DOHH2 (cell line): ENCODE measurements at regions not wholly inside any gene's neighbourhood (a gene's known extent, or its start where the extent isn't known, plus 50 kb on each side); places are given as distances from the start of the nearest gene placed in this dataset.

Experiments
- H3F3A ChIP-seq: fragments of 200-600 bp; sonication (generic), shearing (Covaris generic); 2 replicates; pipeline ENCODE4 v1.6.0; 2016; ENCODE audit warnings: antibody characterized with exemption, mild to moderate bottlenecking; ENCODE audit not compliant: control insufficient read depth, insufficient read depth
- H3K27ac ChIP-seq: fragments of 200-600 bp; sonication (generic); 2 replicates; pipeline ENCODE4 v1.5.1; 2014; ENCODE audit warnings: low read depth, mild to moderate bottlenecking, low read length, moderate library complexity
- H3K27me3 ChIP-seq: fragments of 200-600 bp; sonication (generic); 2 replicates; pipeline ENCODE4 v1.6.1; 2014; ENCODE audit warnings: mild to moderate bottlenecking, low read length, mixed read lengths; ENCODE audit not compliant: control insufficient read depth
- H3K36me3 ChIP-seq: fragments of 200-600 bp; sonication (generic); 2 replicates; pipeline ENCODE4 v1.6.1; 2014; ENCODE audit warnings: mild to moderate bottlenecking, low read length, moderate library complexity, mixed read lengths; ENCODE audit not compliant: control insufficient read depth
- H3K4me1 ChIP-seq: fragments of 200-600 bp; sonication (generic); 2 replicates; pipeline ENCODE4 v1.6.1; 2014; ENCODE audit warnings: mild to moderate bottlenecking, low read length, mixed read lengths; ENCODE audit not compliant: control insufficient read depth
- H3K4me2 ChIP-seq: fragments of 200-600 bp; sonication (generic); 2 replicates; pipeline ENCODE4 v1.6.0; 2014; ENCODE audit warnings: mild to moderate bottlenecking, low read length, moderate library complexity
- H3K4me3 ChIP-seq: fragments of 200-600 bp; sonication (generic); 2 replicates; pipeline ENCODE4 v1.5.1; 2014; ENCODE audit warnings: mild to moderate bottlenecking, low read length, mixed read lengths
- H3K79me2 ChIP-seq: fragments of 200-600 bp; sonication (generic); 2 replicates; pipeline ENCODE4 v1.6.1; 2014; ENCODE audit warnings: mild to moderate bottlenecking, low read length, mixed read lengths; ENCODE audit not compliant: control insufficient read depth
- H3K9me2 ChIP-seq: fragments of 200-600 bp; sonication (generic); replicated peaks from 2 replicates; pipeline ENCODE4 v1.6.1; 2014; ENCODE audit warnings: mild to moderate bottlenecking, low read length, mixed read lengths; ENCODE audit not compliant: control insufficient read depth
- H3K9me3 ChIP-seq: fragments of 200-600 bp; sonication (generic); 2 replicates; pipeline ENCODE4 v1.6.1; 2014; ENCODE audit warnings: antibody characterized with exemption, low read length, mixed read lengths; ENCODE audit not compliant: control insufficient read depth, insufficient read depth
- H4K20me1 ChIP-seq: fragments of 200-600 bp; sonication (generic); 2 replicates; pipeline ENCODE4 v1.6.0; 2014; ENCODE audit warnings: low read depth, mild to moderate bottlenecking, antibody characterized with exemption, low read length, moderate library complexity; ENCODE audit not compliant: control insufficient read depth, insufficient read depth
- CTCF ChIP-seq: fragments of 200-600 bp; sonication (generic); IDR thresholded peaks from one replicate; pipeline ENCODE4 v1.5.1; 2014; ENCODE audit warnings: antibody characterized with exemption, mild to moderate bottlenecking, low read depth, low read length; ENCODE audit not compliant: poor library complexity, severe bottlenecking
- EZH2phosphoT487 ChIP-seq: fragments of 200-600 bp; sonication (generic); IDR thresholded peaks from 2 replicates; pipeline ENCODE4 v1.6.1; 2017; ENCODE audit warnings: borderline replicate concordance, mild to moderate bottlenecking, antibody characterized with exemption, low read length, moderate library complexity, mixed read lengths

- Histone ChIP-seq H4K20me1 (no peaks in the 10 kb centered on the region), H3K9me3 (no peaks in the 10 kb centered on the region), H3K4me3 (no peak overlapping the region), H3F3A (no peaks in the 10 kb centered on the region), H3K27ac (no peak overlapping the region), H3K79me2 (no peaks in the 10 kb centered on the region), H3K27me3 (no peaks in the 10 kb centered on the region), H3K36me3 (no peaks in the 10 kb centered on the region), H3K4me1 (no peaks in the 10 kb centered on the region), H3K9me2 (no peaks in the 10 kb centered on the region), H3K4me2 (no peak overlapping the region)
- TF ChIP-seq EZH2phosphoT487: no peak
- TF ChIP-seq CTCF: no peak
These were observed 449.8 kb downstream of the C4orf33 start for GRCh38 chr4:129545599-129546278.

GRCh38 chr4:129546531-129546930 lies 450.6 kb downstream of the C4orf33 start:
- H3K4me2 ChIP-seq: no peak overlapping the region
- H3F3A ChIP-seq: no peaks in the 10 kb centered on the region
- no peak overlapping the region for H3K27ac ChIP-seq
- no peaks in the 10 kb centered on the region for H3K9me2 ChIP-seq
- no peaks in the 10 kb centered on the region for H3K27me3 ChIP-seq
- H3K36me3 ChIP-seq: no peaks in the 10 kb centered on the region
- TF ChIP-seq EZH2phosphoT487: no peak
- TF ChIP-seq CTCF: no peak
- H3K79me2 ChIP-seq: no peaks in the 10 kb centered on the region
- H3K4me3 ChIP-seq: no peak overlapping the region
- no peaks in the 10 kb centered on the region for H3K4me1 ChIP-seq
- H3K9me3 ChIP-seq: no peaks in the 10 kb centered on the region
- no peaks in the 10 kb centered on the region for H4K20me1 ChIP-seq

GRCh38 chr4:129550281-129550785 lies 454.4 kb downstream of the C4orf33 start:
- TF ChIP-seq EZH2phosphoT487 (no peak), CTCF (no peak)
- Histone ChIP-seq H3K9me3 (no peaks in the 10 kb centered on the region), H3K4me1 (no peaks in the 10 kb centered on the region), H3K79me2 (no peaks in the 10 kb centered on the region), H3F3A (no peaks in the 10 kb centered on the region), H3K27ac (no peak overlapping the region), H3K4me2 (no peak overlapping the region), H3K27me3 (no peaks in the 10 kb centered on the region), H3K36me3 (no peaks in the 10 kb centered on the region), H3K9me2 (no peaks in the 10 kb centered on the region), H3K4me3 (no peak overlapping the region), H4K20me1 (no peaks in the 10 kb centered on the region)
